OCI-LY1 (cell line): ENCODE measurements at regions not wholly inside any gene's neighbourhood (a gene's known extent, or its start where the extent isn't known, plus 50 kb on each side); places are given as distances from the start of the nearest gene placed in this dataset.

Source experiments
- EZH2 ChIP-seq: fragments of 200-600 bp; sonication (generic), shearing (Covaris generic); IDR thresholded peaks from 2 replicates; pipeline ENCODE4 v1.8.0; 2017; ENCODE audit warnings: borderline replicate concordance, mixed run types, mild to moderate bottlenecking, antibody characterized with exemption, low read length, moderate library complexity, mixed read lengths
- TF ChIP-seq, protein P1 (sequence below): fragments of 200-600 bp; sonication (generic), shearing (Covaris generic); IDR thresholded peaks from 2 replicates; pipeline ENCODE4 v1.5.1; 2017; ENCODE audit warnings: mild to moderate bottlenecking, antibody characterized with exemption, low read length, moderate library complexity, mixed read lengths

DNA sequence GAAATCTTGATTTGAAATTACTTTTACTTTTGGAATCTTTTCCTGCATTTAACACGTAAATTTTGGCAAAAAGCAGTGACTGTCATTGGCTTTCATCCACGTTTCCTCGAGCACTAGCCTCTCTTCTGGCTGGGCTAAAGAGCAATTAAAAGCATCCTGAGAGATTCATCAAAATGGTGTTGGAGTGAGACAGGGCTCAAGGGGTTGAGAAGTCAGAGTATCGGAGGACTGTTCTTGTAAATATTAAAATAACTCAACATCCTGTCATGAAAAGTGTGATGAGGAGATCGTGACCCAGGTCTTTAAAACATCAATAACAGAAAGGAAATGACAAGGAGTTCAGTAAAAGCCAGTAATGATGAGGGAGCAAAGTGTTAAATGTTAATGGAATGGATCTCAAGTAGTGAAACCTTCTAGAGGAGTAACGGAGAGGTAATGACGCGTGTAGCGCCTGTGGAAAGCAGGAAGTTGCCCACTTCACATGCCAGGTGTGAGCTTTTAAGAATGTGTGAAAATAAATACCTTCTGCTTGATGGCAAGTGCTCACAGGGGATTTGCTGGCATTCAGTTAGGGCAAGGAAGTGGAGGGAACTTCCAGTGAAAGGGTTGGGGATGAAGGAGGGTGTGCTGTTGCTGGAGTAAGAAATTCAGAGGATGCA lies 754.4 kb downstream of the ADCYAP1 start:
- TF ChIP-seq, protein P1, sequence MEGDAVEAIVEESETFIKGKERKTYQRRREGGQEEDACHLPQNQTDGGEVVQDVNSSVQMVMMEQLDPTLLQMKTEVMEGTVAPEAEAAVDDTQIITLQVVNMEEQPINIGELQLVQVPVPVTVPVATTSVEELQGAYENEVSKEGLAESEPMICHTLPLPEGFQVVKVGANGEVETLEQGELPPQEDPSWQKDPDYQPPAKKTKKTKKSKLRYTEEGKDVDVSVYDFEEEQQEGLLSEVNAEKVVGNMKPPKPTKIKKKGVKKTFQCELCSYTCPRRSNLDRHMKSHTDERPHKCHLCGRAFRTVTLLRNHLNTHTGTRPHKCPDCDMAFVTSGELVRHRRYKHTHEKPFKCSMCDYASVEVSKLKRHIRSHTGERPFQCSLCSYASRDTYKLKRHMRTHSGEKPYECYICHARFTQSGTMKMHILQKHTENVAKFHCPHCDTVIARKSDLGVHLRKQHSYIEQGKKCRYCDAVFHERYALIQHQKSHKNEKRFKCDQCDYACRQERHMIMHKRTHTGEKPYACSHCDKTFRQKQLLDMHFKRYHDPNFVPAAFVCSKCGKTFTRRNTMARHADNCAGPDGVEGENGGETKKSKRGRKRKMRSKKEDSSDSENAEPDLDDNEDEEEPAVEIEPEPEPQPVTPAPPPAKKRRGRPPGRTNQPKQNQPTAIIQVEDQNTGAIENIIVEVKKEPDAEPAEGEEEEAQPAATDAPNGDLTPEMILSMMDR: no peak
- no peak for TF ChIP-seq EZH2
